ENCODE measurements at regions not wholly inside any gene's neighbourhood (a gene's known extent, or its start where the extent isn't known, plus 50 kb on each side); places are given as distances from the start of the nearest gene placed in this dataset.

- no peak overlapping the region for H3K4me3 ChIP-seq (ENCODE audit: low read depth in 1 of 2, low read length in 2 of 2)
- no peaks in the 10 kb centered on the region for H3K9me3 ChIP-seq (ENCODE audit: control insufficient read depth in 1 of 2, low read length in 2 of 2)
- H3K4me1 ChIP-seq (ENCODE audit: control insufficient read depth in 1 of 2, insufficient read depth in 2 of 2, low read length in 2 of 2), result no peaks in the 10 kb centered on the region
- H3K27ac ChIP-seq (ENCODE audit: low read depth, low read length), result no peak overlapping the region
- H3K36me3 ChIP-seq (ENCODE audit: control insufficient read depth in 1 of 2, insufficient read depth in 2 of 2, low read length in 2 of 2), result no peaks in the 10 kb centered on the region
- H3K27me3 ChIP-seq (ENCODE audit: control insufficient read depth in 1 of 2, insufficient read depth in 2 of 2, low read length in 2 of 2), result no peaks in the 10 kb centered on the region
- H3K9ac ChIP-seq (ENCODE audit: low read depth in 1 of 2, low read length in 2 of 2), result no peak overlapping the region
Observed at GRCh38 chr1:41997153-41997552, 78.4 kb upstream of the HIVEP3 start.

GRCh38 chr1:41995441-41996130 is 76.9 kb upstream of the HIVEP3 start:
- H3K27ac ChIP-seq (ENCODE audit: low read depth, low read length), result no peak overlapping the region

GRCh38 chr1:41994195-41994894 is 75.6 kb upstream of the HIVEP3 start:
- H3K9me3 ChIP-seq (ENCODE audit: control insufficient read depth in 1 of 2, low read length in 2 of 2), result peaks cover 0 to under 1% of the 10 kb centered on the region in 2 donors
- H3K9ac ChIP-seq (ENCODE audit: low read depth in 1 of 2, low read length in 2 of 2), result no peak overlapping the region
- H3K27ac ChIP-seq (ENCODE audit: low read depth, low read length), result no peak overlapping the region
- no peaks in the 10 kb centered on the region for H3K4me1 ChIP-seq (ENCODE audit: control insufficient read depth in 1 of 2, insufficient read depth in 2 of 2, low read length in 2 of 2)
- no peaks in the 10 kb centered on the region for H3K27me3 ChIP-seq (ENCODE audit: control insufficient read depth in 1 of 2, insufficient read depth in 2 of 2, low read length in 2 of 2)
- no peak overlapping the region for H3K4me3 ChIP-seq (ENCODE audit: low read depth in 1 of 2, low read length in 2 of 2)
- no peaks in the 10 kb centered on the region for H3K36me3 ChIP-seq (ENCODE audit: control insufficient read depth in 1 of 2, insufficient read depth in 2 of 2, low read length in 2 of 2)

More at GRCh38 chr1:41995441-41996130, 76.9 kb upstream of the HIVEP3 start:
- Histone ChIP-seq H3K9me3 (ENCODE audit: control insufficient read depth in 1 of 2, low read length in 2 of 2) (no peaks in the 10 kb centered on the region), H3K9ac (ENCODE audit: low read depth in 1 of 2, low read length in 2 of 2) (no peak overlapping the region), H3K36me3 (ENCODE audit: control insufficient read depth in 1 of 2, insufficient read depth in 2 of 2, low read length in 2 of 2) (no peaks in the 10 kb centered on the region), H3K4me3 (ENCODE audit: low read depth in 1 of 2, low read length in 2 of 2) (no peak overlapping the region), H3K4me1 (ENCODE audit: control insufficient read depth in 1 of 2, insufficient read depth in 2 of 2, low read length in 2 of 2) (no peaks in the 10 kb centered on the region), H3K27me3 (ENCODE audit: control insufficient read depth in 1 of 2, insufficient read depth in 2 of 2, low read length in 2 of 2) (no peaks in the 10 kb centered on the region)

DNA sequence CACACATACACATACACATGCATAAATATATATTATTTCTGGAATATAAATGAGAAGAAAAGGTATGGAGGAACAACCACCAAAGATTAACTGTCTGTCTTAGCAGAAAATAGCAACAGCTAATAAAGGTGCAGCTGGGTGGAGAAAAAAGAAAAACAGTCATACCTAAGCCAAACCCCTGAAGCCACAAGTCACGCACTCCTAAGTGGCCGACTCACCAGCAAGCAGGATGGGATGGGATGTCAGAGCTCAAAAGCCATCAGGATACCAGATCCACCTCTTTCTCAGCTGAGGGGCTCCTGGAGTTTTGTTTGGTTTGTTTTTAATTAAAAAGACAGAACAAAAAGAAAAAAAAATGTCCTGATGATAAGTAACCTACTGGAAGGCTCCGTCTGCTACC is 64.7 kb upstream of the HIVEP3 start:
- no peaks in the 10 kb centered on the region for H3K36me3 ChIP-seq (ENCODE audit: control insufficient read depth in 1 of 2, insufficient read depth in 2 of 2, low read length in 2 of 2)
- no peaks in the 10 kb centered on the region for H3K4me1 ChIP-seq (ENCODE audit: control insufficient read depth in 1 of 2, insufficient read depth in 2 of 2, low read length in 2 of 2)
- H3K9ac ChIP-seq (ENCODE audit: low read depth in 1 of 2, low read length in 2 of 2), result no peak overlapping the region
- H3K27ac ChIP-seq (ENCODE audit: low read depth, low read length), result no peak overlapping the region
- no peak overlapping the region for H3K4me3 ChIP-seq (ENCODE audit: low read depth in 1 of 2, low read length in 2 of 2)
- H3K9me3 ChIP-seq (ENCODE audit: control insufficient read depth in 1 of 2, low read length in 2 of 2), result no peaks in the 10 kb centered on the region
- H3K27me3 ChIP-seq (ENCODE audit: control insufficient read depth in 1 of 2, insufficient read depth in 2 of 2, low read length in 2 of 2), result no peaks in the 10 kb centered on the region

DNA sequence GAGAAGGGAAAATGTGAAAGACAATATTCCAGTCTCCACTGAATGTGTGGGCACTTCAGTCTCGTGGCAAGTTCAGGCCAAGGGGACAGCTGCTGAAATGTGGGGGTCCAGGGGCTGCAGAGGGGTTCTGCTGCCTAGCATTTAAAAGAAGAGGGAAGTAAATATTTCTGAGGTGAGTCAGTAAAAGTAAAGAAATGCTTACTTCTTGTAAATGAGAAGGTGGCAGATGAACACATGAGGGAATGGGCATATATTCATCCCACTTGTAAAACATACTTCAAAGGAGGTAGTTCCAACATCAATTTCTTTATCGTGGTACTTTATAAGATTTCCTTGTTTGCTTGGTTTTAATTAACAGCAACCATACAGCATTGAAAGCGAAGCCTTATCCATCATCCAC is 63.1 kb upstream of the HIVEP3 start:
- H3K9ac ChIP-seq (ENCODE audit: low read depth in 1 of 2, low read length in 2 of 2), result no peak overlapping the region
- H3K4me3 ChIP-seq (ENCODE audit: low read depth in 1 of 2, low read length in 2 of 2), result no peak overlapping the region
- H3K36me3 ChIP-seq (ENCODE audit: control insufficient read depth in 1 of 2, insufficient read depth in 2 of 2, low read length in 2 of 2), result no peaks in the 10 kb centered on the region
- no peaks in the 10 kb centered on the region for H3K27me3 ChIP-seq (ENCODE audit: control insufficient read depth in 1 of 2, insufficient read depth in 2 of 2, low read length in 2 of 2)
- no peaks in the 10 kb centered on the region for H3K4me1 ChIP-seq (ENCODE audit: control insufficient read depth in 1 of 2, insufficient read depth in 2 of 2, low read length in 2 of 2)
- no peak overlapping the region for H3K27ac ChIP-seq (ENCODE audit: low read depth, low read length)
- no peaks in the 10 kb centered on the region for H3K9me3 ChIP-seq (ENCODE audit: control insufficient read depth in 1 of 2, low read length in 2 of 2)

DNA sequence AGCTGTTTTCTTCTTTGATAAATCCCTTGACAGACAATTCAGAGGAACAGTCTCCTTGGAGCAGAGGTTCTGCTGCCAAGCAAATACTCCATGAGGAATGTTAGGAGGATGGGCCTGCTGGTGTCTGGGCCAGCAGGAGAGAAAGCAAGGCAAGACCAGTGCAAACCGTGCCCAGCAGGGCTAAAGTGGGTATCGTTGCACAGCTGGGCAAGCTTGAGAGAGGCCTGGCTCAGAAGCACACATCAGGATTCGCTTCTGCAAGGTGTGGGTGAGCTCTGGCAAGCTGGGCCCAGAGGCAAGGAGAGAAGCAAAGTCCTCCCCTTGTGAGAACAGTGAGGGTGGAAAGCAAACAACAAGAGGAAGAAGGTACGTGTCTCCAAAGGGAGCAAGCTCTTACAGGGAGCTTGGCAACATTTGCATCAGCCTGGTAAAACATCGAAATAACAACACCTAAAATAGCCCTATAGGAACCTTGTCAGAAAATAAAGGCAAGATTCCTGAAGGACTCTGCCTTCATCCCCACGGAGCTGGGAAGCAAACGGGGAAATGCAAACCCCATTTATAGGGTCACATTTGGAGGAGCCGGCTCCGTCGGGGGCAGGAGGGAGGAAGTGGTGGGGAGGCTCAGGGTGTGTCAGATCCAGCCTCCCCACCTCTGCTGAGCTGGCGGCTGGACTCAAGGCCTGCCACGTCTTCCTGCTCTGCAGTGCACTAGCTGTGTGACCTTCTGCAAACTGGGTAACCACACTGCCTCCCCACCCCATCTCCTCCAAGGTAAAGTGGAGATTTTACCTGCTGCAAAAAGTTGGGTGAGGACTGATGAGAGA is 62.3 kb upstream of the HIVEP3 start:
- Histone ChIP-seq H3K36me3 (ENCODE audit: control insufficient read depth in 1 of 2, insufficient read depth in 2 of 2, low read length in 2 of 2) (no peaks in the 10 kb centered on the region), H3K27me3 (ENCODE audit: control insufficient read depth in 1 of 2, insufficient read depth in 2 of 2, low read length in 2 of 2) (no peaks in the 10 kb centered on the region), H3K4me3 (ENCODE audit: low read depth in 1 of 2, low read length in 2 of 2) (no peak overlapping the region), H3K9ac (ENCODE audit: low read depth in 1 of 2, low read length in 2 of 2) (no peak overlapping the region), H3K9me3 (ENCODE audit: control insufficient read depth in 1 of 2, low read length in 2 of 2) (no peaks in the 10 kb centered on the region), H3K27ac (ENCODE audit: low read depth, low read length) (no peak overlapping the region), H3K4me1 (ENCODE audit: control insufficient read depth in 1 of 2, insufficient read depth in 2 of 2, low read length in 2 of 2) (no peaks in the 10 kb centered on the region)

DNA sequence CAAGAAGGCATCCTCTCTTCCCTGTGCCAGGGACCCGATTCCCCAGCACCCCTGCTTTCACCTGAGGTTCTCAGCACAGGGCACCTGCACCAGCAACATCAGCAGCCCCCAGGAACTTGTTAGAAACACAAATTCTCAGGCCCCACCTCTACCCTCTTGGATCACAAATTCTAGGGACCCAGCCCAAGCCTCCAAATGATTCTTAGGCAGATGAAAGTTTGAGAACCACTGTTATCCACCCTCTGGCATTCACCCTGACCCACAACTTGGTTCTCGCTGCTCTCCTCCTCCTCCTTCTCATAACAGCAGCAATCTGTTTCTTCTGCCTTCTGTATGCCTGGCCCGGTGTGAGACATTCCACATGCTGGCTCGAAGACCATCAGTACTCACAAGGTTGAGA is 60.3 kb upstream of the HIVEP3 start:
- Histone ChIP-seq H3K27me3 (ENCODE audit: control insufficient read depth in 1 of 2, insufficient read depth in 2 of 2, low read length in 2 of 2) (no peaks in the 10 kb centered on the region), H3K4me3 (ENCODE audit: low read depth in 1 of 2, low read length in 2 of 2) (no peak overlapping the region), H3K36me3 (ENCODE audit: control insufficient read depth in 1 of 2, insufficient read depth in 2 of 2, low read length in 2 of 2) (no peaks in the 10 kb centered on the region), H3K9me3 (ENCODE audit: control insufficient read depth in 1 of 2, low read length in 2 of 2) (no peaks in the 10 kb centered on the region), H3K9ac (ENCODE audit: low read depth in 1 of 2, low read length in 2 of 2) (no peak overlapping the region), H3K27ac (ENCODE audit: low read depth, low read length) (no peak overlapping the region), H3K4me1 (ENCODE audit: control insufficient read depth in 1 of 2, insufficient read depth in 2 of 2, low read length in 2 of 2) (no peaks in the 10 kb centered on the region)

GRCh38 chr1:41977326-41977725 is 58.6 kb upstream of the HIVEP3 start:
- no peaks in the 10 kb centered on the region for H3K27me3 ChIP-seq (ENCODE audit: control insufficient read depth in 1 of 2, insufficient read depth in 2 of 2, low read length in 2 of 2)
- no peaks in the 10 kb centered on the region for H3K36me3 ChIP-seq (ENCODE audit: control insufficient read depth in 1 of 2, insufficient read depth in 2 of 2, low read length in 2 of 2)
- no peak overlapping the region for H3K9ac ChIP-seq (ENCODE audit: low read depth in 1 of 2, low read length in 2 of 2)
- H3K9me3 ChIP-seq (ENCODE audit: control insufficient read depth in 1 of 2, low read length in 2 of 2), result no peaks in the 10 kb centered on the region
- no peak overlapping the region for H3K4me3 ChIP-seq (ENCODE audit: low read depth in 1 of 2, low read length in 2 of 2)
- no peak overlapping the region for H3K27ac ChIP-seq (ENCODE audit: low read depth, low read length)
- no peaks in the 10 kb centered on the region for H3K4me1 ChIP-seq (ENCODE audit: control insufficient read depth in 1 of 2, insufficient read depth in 2 of 2, low read length in 2 of 2)

DNA sequence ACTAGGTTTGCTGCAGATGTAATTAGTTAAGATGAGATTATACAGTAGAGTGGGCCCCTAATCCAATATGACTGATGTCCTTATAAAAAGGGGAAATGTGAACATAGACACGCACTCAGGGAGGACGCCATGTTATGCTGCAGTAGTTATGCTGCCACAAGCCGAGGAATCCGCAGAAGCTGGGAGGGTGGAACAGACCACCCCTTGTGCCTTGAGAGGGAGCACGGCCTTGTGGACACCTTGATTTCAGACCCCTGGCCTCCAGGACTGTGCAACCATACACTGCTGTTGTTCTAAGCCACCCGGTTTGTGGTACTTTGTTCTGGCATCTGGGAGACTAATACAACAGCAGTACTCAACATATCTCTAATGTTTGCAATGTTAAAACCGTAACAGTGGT is 57.9 kb upstream of the HIVEP3 start:
- Histone ChIP-seq H3K4me1 (ENCODE audit: control insufficient read depth in 1 of 2, insufficient read depth in 2 of 2, low read length in 2 of 2) (no peaks in the 10 kb centered on the region), H3K27ac (ENCODE audit: low read depth, low read length) (no peak overlapping the region), H3K9ac (ENCODE audit: low read depth in 1 of 2, low read length in 2 of 2) (no peak overlapping the region), H3K9me3 (ENCODE audit: control insufficient read depth in 1 of 2, low read length in 2 of 2) (no peaks in the 10 kb centered on the region), H3K27me3 (ENCODE audit: control insufficient read depth in 1 of 2, insufficient read depth in 2 of 2, low read length in 2 of 2) (no peaks in the 10 kb centered on the region), H3K36me3 (ENCODE audit: control insufficient read depth in 1 of 2, insufficient read depth in 2 of 2, low read length in 2 of 2) (no peaks in the 10 kb centered on the region), H3K4me3 (ENCODE audit: low read depth in 1 of 2, low read length in 2 of 2) (no peak overlapping the region)

Measured in duodenal mucosa (tissue), 2 donors.